GM10248 (cell line): ENCODE measurements at regions not wholly inside any gene's neighbourhood (a gene's known extent, or its start where the extent isn't known, plus 50 kb on each side); places are given as distances from the start of the nearest gene placed in this dataset.
"Not testable (repeated sequence)": the region's sequence is repeated elsewhere in the genome, so short reads cannot be mapped to it uniquely, and the experiment has no call there.

Source experiments
- CTCF ChIA-PET: fragments of 300-600 bp; sonication (Branson Sonifier 250); formaldehyde crosslinking; extraction: SDS; loops from one replicate; lab custom pipeline; 2021; ENCODE audit warnings: antibody characterized with exemption; lab: Yijun Ruan, JAX
- POLR2A ChIA-PET: fragments of 350-650 bp; sonication (Branson Sonifier 250); formaldehyde crosslinking; extraction: SDS; loops from one replicate; lab custom pipeline; 2020; ENCODE audit warnings: antibody characterized with exemption; lab: Yijun Ruan, JAX
- DNase-seq: peaks from one replicate; pipeline ENCODE4 v3.0.0; 2012; ENCODE audit errors: extremely low spot score
- CTCF ChIP-seq: IDR thresholded peaks from 2 replicates; pipeline ENCODE4 v1.5.1; 2012; ENCODE audit warnings: mild to moderate bottlenecking, low read depth; ENCODE audit errors: extremely low read depth, missing control alignments, control extremely low read depth

GRCh38 chr14:106010783-106011182 is 484.4 kb downstream of the TMEM121 start:
- no peak for TF ChIP-seq CTCF
- ChIA-PET CTCF (interaction anchor here (1.0 to 2.6 kb wide), 2 partner anchors 9 to 10 kb away, joined by 3 to 10 read pairs; no protein-coding TSS in a partner anchor), POLR2A (no interaction called here)
- no peak for DNase-seq

DNA sequence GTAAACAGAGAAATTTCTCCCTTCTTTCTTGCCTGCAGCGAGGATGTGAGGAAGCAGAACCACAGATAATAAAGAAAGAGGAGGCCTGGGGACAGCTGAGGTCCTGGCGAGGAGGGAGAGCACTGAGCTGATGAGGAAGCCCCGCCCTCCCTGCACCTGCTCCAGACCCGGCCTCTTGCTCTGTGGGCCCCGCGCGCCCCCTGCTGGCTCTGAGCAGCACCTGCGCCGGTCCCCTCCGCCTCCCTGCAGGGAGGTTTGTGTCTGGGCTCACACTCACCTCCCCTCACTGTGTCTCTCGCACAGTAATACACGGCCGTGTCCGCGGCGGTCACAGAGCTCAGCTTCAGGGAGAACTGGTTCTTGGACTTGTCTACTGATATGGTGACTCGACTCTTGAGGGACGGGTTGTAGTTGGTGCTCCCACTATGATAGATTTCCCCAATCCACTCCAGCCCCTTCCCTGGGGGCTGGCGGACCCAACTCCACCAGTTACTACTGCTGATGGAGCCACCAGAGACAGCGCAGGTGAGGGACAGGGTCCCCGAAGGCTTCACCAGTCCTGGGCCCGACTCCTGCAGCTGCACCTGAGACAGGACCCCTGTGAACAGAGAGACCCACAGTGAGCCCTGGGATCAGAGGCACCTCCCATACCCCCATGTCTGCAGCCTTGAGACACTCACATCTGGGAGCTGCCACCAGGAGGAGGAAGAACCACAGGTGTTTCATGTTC is 485.4 kb downstream of the TMEM121 start:
- peak; percentile 66 for DNase-seq
- peak; percentile 31 for TF ChIP-seq CTCF
- CTCF ChIA-PET: interaction anchor here (0.7 to 1.8 kb wide), 2 partner anchors 10 to 410 kb away, joined by 3 to 6 read pairs; no protein-coding TSS in a partner anchor
- POLR2A ChIA-PET: not testable (repeated sequence)

DNA sequence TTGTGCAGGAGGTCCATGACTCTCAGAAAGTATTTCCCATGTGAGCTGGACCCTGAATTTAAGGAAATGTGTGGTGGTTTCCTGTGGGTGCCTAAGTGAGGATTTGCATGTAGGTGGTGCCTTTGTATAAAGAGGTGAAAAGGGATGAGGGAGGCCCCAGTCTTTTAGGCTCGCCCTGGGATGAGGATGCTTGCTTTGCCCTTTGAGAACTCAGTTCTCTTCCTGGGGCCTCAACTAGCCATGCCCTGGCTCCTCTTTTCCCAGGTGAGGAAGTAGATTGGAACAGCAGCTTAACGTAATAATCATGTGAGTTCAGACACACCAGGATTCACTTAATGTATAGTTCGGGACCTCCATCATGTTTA is 486.0 kb downstream of the TMEM121 start:
- DNase-seq, POLR2A ChIA-PET: not testable (repeated sequence)
- CTCF ChIA-PET: interaction anchor here (1.3 to 1.8 kb wide), 2 partner anchors 11 to 17 kb away, joined by 4 to 6 read pairs; no protein-coding TSS in a partner anchor

GRCh38 chr14:106013879-106014376 is 487.5 kb downstream of the TMEM121 start:
- no peak for DNase-seq

DNA sequence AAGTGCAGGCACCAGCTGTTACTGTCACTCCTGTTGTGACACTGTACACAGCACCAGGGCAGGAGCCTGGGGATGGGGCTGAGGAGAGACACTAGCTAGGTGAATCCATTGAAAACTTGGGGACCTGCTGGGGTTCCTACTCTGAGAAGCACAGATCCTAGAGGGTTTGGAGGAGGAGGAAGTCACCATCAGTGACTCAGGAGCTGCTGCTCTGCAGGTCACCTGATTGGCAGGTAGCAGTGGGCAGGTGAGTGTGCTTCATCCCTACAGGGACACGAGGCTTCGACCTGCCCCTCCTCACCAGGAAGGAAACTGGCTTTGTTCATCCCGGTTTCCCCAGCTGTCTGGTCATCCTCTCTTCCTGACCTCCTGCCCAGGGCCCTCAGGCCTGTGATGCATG is 491.6 kb downstream of the TMEM121 start:
- CTCF ChIA-PET: not testable (repeated sequence)

More at GRCh38 chr14:106013879-106014376, 487.5 kb downstream of the TMEM121 start:
- ChIA-PET POLR2A (no interaction called here), CTCF (interaction anchor here (0.8 to 1.3 kb wide), 2 partner anchors 12 to 15 kb away, joined by 4 to 5 read pairs; no protein-coding TSS in a partner anchor)
- TF ChIP-seq CTCF: no peak

GRCh38 chr14:106021832-106022231 is 495.4 kb downstream of the TMEM121 start:
- ChIA-PET CTCF (no interaction called here), POLR2A (no interaction called here)
- no peak for DNase-seq
- TF ChIP-seq CTCF: no peak

More for the DNA sequence above, 491.6 kb downstream of the TMEM121 start:
- DNase-seq, POLR2A ChIA-PET: not testable (repeated sequence)

GRCh38 chr14:106022648-106023047 is 496.3 kb downstream of the TMEM121 start:
- DNase-seq, POLR2A ChIA-PET, CTCF ChIA-PET: not testable (repeated sequence)

DNA sequence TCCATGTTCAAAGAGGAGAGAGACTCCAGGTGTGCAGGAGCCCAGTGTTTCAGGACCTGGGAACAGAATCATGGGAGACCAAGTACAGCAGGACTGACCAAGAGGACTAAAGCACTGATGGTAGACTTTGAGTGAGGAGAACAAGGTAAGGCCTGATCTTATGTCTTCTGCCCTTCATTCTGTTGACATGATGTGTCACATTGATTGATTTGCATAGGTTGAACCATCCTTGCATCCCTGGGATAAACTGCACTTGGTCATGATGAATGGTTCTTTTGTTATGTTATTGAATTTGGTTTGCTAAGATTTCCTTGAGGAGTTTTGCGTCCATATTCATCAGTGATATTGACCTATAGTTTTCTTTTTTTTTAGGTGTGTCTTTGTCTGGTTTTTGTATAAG is 497.0 kb downstream of the TMEM121 start:
- no peak for DNase-seq
- ChIA-PET CTCF (no interaction called here), POLR2A (no interaction called here)
- TF ChIP-seq CTCF: no peak
